HG02943 (cell line): ENCODE measurements at regions not wholly inside any gene's neighbourhood (a gene's known extent, or its start where the extent isn't known, plus 50 kb on each side); places are given as distances from the start of the nearest gene placed in this dataset.
"Not testable (repeated sequence)": the region's sequence is repeated elsewhere in the genome, so short reads cannot be mapped to it uniquely, and the experiment has no call there.

Experiments
- ATAC-seq: cut with Tn5 transposase; IDR thresholded peaks from one replicate; pipeline ENCODE4 v1.9.1; 2021; ENCODE audit warnings: mild to moderate bottlenecking, low read depth, moderate library complexity; ENCODE audit not compliant: unreplicated experiment

GRCh38 chr7:81300753-81301152, 381.9 kb upstream of the SEMA3C start:
- ATAC-seq = no peak

- no peak for ATAC-seq
Observed at GRCh38 chr7:81299711-81300110, 380.9 kb upstream of the SEMA3C start.

DNA sequence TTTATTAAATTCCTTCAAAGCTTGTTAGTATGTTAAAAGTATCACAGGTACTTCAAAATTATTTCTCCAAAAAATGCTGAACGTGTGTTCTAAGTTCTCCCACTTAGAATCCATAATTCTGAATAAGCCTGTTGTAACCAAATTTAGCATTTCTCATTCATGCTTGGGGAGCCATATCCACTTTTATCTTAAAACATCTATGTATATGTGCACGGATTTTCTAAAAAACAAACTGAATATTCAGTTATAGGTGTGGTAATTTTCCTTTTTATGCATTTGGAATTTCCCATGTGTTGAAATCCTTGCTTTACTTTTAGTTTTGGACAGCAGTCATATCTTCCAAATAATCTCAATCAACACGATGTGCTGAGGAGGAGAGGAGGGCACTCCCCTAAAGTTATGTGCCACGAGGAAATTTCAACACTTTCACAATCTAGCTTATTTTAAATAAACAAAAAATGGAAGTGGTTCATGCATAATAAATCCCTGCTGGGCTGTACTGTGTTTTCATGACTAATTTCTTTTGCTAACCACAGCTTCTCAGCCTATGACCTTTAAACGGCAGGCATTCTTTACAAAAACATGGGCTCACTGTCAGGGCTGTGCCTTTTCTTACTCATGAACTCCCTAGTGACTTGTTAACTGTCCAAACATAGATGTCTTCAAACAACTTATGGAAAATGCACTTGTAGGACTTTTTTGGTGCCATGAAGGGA, 380.3 kb upstream of the SEMA3C start:
- no peak for ATAC-seq

GRCh38 chr7:81297317-81297716, 378.5 kb upstream of the SEMA3C start:
- ATAC-seq = no peak

DNA sequence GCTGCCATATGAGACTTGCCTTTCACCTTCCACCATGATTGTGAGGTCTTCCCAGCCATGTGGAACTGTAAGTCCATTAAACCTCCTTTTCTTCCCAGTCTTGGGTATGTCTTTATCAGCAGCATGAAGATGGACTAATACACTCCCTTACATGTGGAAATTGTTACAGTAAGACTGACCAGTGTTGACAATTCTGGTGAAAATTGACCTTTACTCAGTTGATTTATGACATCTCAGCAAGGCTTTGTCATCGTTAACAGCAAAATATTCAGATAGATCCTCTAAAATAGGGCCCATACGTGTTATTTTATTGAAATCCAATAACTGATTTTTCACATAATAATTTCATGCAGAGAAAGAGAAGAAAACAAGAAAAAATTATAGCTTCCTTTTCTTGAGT, 377.9 kb upstream of the SEMA3C start:
- ATAC-seq = no peak

DNA sequence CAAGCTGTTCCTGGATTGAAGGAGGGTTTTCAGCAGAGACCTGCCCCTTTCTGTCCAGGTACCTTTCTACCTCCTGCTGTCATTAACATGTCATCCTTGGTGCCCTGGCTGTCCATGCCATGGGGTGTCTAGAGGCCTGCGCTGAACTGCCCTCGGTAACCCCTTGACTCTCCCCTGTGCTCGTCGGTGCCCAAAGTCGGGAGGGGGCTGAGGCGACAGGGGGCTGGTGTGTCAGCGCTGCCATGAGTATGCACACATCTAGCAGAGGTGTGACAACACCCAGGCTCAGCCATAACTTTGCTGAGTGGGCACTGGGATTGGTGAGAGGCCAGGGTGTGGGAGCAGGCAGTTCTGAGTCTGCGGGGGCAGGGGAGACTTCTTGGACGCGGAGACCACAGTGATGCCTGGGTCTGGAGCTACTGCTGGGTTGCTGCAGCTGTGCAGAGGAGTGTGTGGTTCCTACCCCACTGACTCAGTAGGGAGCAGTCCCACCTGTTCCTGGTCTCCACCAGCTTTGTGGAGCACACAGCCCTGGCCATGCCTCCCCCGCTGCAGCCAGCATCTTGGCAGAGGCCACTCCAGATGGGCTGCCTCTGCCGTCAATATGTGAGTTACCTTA, 376.2 kb upstream of the SEMA3C start:
- no peak for ATAC-seq

DNA sequence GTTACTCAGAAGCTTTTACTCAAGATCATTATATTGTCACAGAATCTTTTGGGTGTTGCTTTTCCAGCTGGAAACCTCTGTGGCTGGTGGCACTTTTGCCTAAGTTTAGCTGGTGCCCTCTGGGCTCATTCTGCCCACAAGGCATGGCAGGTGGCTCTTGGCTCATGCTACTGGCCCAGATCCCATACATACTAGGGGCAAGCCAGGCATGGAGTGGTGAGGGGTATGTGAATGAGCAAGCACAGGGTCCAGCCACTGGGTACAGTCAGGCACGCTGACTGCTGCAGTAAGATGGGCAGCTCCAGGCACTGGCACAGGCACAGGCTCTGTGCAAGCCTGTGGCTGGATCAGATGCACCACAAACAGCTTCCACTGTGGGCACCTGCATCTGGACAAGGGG, 375.0 kb upstream of the SEMA3C start:
- no peak for ATAC-seq

DNA sequence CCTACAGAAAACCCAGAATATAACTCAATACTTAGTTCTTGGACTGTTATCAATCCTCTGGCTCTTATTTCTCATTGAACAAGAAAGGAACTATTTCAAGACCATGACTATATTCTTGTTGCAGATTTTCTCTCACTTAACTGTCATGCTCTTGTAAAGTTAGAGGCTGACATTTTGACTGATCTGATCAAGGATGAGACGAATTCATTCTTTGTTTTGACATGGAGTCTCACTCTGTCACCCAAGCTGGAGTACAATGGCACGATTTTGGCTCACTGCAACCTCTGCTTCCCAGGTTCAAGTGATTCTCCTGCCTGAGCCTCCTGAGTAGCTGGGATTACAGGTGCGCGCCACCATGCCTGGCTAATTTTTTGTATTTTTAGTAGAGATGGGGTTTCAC, 367.9 kb upstream of the SEMA3C start:
- ATAC-seq = not testable (repeated sequence)

DNA sequence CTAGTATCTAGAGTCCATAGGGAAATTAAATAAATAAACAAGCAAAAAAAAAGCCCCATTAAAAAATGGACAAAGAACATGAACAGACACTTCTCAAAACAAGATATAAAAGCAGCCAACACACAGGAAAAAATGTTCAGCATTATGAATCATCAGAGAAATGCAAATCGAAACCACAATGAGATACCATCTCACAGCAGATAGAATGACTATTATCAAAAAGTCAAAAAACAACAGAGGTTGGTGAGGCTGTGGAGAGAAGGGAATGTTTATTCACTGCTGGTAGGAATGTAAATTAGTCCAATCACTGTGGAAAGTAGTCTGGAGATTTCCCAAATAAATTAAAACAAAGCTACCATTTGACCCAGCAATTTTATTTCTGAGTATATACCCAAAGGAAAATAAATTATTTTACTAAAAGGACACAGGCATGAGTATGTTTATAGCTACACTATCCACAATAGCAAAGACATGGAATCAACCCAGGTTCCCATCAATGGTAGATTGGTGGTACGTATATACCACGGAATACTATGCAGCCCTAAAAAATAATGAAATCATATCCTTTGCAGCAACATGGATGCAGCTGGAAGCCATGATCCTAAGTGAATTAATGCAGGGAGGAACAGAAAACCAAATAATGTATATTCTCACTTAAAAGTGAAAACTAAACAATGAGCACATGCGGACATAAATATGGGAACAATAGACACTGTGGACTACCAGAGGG, 366.5 kb upstream of the SEMA3C start:
- ATAC-seq = no peak

DNA sequence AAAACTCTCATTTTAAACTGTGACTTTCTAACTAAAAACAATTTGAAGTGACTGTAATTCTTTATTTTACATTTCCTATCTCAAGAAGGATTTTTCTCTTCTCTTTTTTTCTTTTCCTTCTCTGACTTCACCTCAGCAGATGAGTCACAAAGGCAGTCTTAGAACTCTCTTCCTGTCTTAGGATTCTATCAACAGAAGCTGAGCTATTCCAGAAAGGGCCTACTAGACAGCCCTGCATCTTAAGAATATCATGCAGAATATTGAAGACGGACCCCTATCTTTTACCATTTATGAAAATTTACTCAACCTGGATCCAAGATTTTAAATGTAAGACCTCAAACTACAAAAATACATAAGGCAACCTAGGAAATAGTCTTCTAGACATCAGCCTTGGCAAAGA, 365.7 kb upstream of the SEMA3C start:
- ATAC-seq = no peak

GRCh38 chr7:81280531-81280930, 361.7 kb upstream of the SEMA3C start:
- ATAC-seq = no peak

- ATAC-seq = no peak
Observed at GRCh38 chr7:81277691-81278090, 358.8 kb upstream of the SEMA3C start.

GRCh38 chr7:81273601-81274397, 354.9 kb upstream of the SEMA3C start:
- no peak for ATAC-seq

- no peak for ATAC-seq
Observed at GRCh38 chr7:81272176-81272575, 353.3 kb upstream of the SEMA3C start.

- no peak for ATAC-seq
Observed at GRCh38 chr7:81268551-81268950, 349.7 kb upstream of the SEMA3C start.

DNA sequence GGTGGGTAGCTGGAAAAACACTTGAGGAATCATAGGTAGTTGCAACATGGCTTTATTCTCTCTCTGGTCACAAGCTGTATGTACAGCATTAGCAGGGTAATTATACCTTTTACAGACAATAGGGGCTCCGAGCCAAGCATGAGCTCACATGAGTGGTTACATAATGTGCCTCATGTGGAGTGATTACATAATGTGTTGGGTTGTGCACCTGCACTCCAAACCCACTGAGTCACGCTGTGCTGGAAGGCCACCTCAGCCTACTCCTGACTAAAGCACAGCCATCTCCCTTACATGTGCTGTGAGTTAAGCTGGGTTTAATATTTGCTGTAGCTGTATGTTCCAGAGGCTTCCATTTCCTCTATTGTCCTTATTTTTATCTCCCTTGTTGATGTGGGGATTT, 348.7 kb upstream of the SEMA3C start:
- no peak for ATAC-seq

DNA sequence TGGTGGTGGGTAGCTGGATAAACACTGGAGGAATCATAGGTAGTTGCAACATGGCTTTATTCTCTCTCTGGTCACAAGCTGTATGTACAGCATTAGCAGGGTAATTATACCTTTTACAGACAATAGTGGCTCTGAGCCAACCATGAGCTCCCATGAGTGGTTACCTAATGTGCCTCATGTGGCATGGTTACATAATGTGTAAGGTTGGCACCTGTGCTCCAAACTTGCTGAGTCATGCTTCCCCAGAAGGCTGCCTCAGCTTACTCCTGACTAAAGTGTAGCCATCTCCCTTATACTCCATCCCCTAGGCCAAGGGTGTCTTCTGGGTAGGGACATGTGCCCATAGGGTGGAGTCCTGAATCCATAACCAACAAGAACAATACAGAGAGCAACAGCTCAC, 345.3 kb upstream of the SEMA3C start:
- no peak for ATAC-seq

- ATAC-seq = no peak
Observed at GRCh38 chr7:81260152-81260551, 341.3 kb upstream of the SEMA3C start.

DNA sequence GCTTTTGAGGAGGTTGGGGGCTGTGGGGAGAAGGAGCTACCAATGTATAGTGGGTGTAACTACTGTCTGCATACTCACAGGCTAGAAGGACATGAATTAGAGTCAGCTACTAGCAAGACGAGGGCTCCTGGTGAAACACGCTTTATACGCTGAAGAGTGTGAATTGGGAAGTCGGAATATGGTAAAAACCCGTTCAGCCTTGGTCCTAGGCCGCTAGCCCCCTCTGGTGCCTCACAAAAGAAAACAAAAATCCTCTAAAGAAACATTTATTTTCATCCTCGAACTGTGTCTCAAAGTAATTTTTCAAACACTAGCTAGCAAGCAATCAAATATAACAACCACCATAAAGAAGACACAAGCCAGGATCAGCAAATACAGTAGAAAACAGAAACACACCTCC, 338.1 kb upstream of the SEMA3C start:
- no peak for ATAC-seq

- ATAC-seq = no peak
Observed at GRCh38 chr7:81248420-81248819, 329.6 kb upstream of the SEMA3C start.

DNA sequence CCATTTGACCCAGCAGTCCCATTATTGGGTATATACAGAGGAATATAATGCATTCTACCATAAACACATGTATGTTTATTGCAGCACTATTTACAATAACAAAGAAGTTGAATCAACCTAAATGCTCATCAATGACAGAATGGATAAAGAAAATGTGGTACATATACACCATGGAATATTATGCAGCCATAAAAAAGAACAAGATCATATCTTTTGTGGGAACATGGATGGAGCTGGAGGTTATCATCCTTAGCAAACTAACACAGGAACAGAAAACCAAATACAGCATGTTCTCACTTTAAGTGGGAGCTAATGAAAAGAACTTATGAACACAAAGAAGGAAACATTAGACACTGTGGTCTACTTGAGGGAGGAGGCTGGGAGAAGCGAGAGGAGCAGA, 328.5 kb upstream of the SEMA3C start:
- not testable (repeated sequence) for ATAC-seq
